SHP77 (cell line): ENCODE measurements at regions not wholly inside any gene's neighbourhood (a gene's known extent, or its start where the extent isn't known, plus 50 kb on each side); places are given as distances from the start of the nearest gene placed in this dataset.

Source experiments
- DNase-seq, 2 experiments: peaks; one replicate each; lab custom pipeline; 2025; lab: John Stamatoyannopoulos, UW

DNA sequence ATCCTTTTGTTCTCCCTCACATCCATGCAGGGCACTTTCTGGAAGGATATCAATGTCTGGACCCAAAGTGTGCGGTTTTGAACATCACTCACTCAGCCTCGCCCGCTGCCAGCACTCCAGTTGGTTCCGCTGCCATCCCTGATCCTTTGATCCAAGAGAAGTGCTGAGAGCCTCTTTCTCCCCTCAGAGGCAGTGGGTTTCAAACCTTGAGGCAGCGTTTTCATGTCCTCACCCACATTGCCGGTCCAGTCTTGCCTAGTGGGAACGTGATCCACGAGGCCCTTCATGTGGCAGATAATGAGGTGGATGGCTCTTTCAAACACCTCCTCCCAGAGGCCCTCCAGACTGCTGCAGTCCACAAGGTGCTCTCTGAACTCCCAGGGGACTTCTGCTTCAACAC is 122.2 kb downstream of the ACTL8 start:
- DNase-seq: no peak

DNA sequence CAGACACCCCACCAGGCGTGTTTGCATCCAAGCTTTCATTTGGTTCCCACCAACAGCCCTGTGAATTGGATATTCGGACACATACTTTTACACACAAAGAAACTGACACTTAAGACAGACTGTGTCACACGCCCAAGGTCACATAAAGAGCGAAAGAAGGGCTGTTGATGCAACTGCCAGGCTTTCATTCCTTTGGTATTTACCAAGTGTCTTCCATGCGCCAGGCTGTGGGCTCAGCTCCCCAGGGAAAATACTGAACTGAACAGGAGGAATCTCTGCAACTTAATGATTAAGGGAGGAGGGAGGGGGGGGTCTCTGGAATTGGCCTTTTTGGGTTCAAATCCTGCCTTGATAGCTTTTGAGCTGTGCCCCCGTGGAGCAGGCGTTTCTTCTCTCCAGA is 122.8 kb downstream of the ACTL8 start:
- DNase-seq: no peak

DNA sequence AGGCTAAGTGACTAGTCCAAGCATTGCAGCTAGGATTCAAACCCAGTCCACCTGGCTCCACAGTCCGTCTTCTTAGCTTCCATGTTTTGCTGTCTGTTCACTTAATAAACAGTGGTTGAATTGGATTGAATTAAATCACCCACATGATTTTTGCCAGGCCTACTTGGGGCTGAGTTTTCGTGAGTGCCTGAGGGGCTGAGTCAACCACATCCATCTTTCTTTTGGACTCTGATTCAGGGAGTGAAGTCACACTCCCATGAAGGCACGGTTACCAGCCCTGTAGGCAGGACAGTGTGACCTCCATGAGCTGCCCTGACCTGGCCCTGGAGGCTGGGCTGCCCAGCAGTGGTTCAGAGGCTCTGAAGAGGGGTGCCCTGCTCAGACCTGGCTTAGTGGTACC is 123.7 kb downstream of the ACTL8 start:
- DNase-seq: no peak

DNA sequence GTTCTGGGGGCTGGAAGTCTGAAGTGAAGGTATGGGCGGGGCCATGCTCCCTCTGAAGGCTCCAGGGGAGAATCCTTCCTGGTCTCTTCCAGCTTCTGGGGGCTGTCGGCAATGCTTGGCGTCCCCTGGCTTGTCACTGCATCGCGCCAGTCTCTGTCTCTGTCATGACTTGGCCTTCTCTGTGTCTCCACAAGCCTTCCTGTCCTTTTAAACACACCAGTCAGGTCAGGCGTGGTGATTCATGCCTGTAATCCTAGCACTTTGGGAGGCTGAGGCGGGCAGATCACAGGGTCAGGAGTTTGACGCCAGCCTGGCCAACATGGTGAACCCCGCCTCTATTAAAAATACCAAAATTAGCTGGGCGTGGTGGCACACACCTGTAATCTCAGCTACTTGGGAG is 125.3 kb downstream of the ACTL8 start:
- DNase-seq: no peak

DNA sequence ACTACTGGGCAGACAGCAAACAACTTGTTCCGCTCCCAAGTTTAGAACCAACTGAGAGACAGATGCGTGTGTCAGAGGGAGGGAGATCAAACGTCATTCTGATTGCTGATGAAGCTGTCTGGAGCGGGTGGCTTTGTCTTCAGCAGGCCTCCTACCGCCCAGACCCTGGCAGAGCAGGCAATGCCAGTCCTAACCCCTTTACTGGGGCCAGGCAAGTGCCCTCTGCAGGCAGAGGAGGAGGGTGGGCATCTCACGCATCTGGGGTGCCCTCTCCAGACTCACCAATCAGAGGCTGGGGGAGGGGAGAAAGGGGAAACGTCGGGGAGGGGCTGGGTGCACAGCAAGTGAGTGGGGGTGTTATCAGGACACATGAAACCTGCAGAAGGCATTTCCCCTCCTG is 126.6 kb downstream of the ACTL8 start:
- no peak for DNase-seq

DNA sequence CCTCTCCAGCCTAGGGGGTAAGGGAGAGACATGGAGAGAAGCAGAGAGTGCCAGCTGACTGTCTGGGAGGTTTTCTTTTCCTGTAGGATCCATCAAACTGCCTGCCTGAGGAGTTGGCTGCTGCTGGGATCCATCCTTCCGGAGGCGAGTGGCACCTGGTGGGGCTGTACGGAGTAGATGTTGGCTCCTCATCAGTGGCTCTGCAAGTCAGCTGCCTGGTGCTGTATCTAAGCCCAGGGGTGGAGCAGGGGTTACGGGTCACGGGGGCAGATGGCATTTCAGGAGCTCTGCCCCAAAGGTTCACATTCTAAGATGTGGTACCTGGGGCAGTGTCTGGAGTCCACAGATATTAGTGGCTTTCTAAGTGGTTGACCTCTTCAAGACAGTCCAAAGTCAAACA is 128.0 kb downstream of the ACTL8 start:
- no peak for DNase-seq

DNA sequence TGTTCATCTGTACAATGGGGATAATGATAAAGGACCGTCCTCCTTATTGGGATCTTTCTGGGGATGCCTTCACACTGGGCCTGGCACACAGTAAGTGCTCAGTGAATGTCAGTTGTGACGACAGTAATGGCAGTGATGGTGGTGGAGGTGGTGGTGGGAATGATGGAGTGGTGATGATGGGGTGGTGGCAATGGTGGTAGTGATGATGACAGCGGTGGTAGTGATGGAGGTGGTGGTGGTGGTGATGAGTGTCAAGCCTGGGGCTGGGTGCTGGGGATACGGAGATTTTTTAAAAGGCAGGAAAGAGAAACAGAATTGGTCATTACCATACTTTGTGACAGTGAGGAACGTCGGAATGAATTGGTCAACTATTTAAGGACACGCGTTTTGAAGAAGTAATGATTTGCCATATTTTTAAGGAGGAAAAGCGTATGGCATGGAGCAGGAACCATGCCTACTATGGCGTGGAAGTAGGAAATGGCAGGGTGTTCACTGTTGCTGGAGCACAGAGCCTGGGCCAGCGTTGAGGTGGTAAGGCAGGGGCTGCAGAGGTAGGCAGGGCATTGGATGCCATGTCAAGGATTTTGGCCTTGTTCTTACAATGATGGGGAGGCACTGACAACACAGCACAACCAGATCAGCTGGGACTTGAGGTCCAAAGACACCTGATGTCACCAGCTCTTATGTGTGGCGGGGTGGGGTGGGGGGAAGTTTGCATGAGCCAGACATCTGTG is 128.7 kb downstream of the ACTL8 start:
- no peak for DNase-seq

DNA sequence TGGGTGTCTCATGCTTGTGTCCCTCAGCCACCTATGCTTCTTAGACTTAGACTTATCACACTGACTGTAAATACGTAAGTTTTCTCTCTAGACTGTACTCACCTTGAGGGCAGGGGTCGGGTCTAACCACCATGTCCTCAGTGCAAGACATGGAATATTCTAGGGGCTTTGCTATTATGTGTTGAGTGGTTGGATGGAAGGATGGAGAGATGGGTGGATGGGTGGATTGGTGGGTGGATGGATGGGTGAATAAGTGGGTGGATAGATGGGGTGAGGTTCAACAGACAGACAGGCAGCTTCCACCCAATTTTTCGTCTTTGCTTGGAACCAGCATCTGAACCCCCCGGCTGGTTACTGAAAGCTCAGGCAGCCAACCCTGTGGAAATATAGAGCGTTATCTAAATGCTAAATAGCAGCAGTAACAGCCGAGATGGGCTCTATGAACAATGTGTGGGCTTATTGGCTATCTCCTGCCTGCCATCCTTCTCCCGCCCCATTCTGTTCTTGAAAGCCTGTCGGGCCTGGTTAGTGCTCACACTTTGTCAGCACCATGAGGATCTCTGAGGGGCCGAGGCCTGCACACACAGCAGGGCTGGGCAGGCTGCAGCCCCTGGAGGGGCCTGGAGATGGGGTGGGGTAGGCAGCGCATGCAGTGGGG is 130.7 kb downstream of the ACTL8 start:
- no peak for DNase-seq

DNA sequence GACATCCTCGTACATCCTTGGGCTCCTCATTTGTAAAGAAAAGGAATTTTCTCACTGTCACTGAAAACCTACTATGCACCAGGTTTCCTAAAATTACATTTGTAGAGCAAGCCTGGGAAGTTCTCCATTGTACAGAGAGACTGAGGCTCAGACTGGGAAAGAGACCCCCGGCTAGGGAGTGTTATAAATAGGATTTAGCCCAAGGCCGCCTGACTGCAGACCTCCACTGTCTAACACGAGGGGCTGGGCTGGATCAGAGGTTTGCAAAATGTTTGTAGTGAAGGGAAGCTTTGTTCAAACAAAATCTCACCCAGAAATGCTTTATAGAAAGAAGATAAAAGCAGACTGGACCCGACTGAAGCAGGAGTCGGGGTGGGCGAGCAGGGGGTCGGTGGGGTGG is 131.3 kb downstream of the ACTL8 start:
- DNase-seq: no peak

DNA sequence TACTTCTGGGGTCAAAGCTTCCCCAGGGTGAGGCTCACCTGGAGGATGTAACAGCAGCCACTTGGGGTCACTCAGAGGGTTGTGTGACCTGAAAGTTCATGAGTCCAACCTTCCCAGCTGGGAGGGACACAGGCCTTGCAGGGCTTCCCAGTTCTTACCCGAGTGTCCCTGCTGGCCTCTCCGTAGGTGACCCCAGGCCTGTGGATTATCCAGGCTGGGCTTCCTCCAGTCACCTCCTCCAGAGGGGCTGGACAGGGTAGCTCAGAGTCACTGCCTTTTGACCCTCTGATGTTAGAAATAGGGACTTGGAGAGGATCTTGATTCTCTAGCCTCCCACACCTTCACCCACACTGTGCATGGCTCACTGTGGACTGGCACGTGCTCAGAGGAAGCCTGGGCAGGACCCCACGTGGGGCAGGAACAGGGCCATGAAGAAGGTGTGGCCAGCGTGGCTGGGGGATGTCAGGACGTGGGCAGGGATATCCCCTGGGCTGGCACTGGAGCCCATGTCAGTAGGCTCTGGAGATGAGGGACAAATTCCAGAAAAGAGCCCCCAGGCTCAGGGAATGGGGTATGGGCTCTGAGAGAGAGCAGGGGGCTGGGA is 131.8 kb downstream of the ACTL8 start:
- DNase-seq: no peak

DNA sequence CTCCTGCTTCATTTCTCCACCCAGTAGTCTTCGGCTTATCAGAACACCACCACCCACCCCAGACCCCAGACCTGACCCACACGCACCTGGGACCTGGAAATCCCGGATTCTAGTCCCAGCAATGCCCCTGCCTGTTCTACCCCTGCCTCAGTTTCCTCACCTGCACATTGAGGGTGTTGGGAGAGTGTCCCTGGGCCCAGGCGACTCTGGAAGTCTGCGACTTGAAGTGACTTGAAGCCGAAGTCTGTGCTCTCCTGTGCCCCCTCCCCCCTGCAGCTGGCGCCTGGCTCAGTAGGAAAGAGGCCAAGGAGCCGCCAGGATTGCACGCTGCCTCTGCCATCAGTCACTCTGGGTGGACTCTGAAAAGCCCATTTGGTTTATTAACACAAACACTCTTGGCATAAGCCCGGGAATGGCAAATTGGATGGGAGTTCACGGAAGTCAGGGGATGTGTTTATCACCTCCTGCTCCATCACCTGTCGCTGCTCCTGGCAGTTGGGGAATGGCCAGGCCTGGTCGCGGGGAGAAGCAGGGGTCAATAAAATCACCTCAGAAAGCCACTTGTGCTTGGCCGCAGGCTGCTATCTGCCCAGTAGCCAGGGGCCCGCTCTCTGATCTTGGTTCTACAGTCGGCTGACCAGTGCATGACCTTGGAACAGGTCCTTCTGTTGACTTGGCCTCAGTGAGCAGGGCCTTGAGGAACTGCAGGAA is 132.7 kb downstream of the ACTL8 start:
- no peak for DNase-seq

DNA sequence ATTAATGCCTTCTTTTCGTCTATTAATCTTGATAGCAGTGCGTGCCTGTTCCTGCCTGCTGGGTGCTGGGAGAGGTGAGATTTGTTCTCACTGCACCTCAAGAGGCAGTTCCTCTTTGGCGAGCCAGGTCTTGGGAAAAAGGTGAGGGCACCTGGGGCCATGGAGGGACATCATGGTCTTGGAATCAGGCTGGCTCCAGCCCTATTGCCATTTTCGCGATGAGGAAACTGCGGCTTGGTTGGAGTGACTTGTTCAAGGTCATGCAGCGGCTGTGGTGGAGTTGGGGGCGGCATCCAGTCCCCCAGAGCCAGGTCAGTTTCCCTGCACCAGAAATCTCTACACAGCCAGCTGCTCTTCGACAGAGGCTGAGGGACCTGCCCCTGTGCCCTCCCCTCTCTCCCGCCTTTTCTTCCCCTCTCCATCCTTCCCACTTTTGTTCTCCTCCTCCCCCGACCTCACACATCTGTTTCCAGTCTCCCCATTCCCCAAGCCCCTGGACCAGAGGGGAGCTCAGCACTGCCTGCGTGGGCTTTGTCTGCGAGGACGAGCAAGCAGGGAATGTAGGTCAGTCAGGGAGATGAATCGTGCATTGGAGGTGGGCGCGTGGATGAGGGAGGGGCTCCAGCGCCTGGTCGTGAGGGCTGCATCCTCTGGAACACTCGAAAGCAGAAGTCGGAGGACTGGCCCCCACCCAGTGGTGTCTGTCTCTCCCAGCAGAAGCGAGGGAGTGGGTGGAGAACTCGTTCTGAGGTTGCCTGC is 135.1 kb downstream of the ACTL8 start:
- DNase-seq: no peak

DNA sequence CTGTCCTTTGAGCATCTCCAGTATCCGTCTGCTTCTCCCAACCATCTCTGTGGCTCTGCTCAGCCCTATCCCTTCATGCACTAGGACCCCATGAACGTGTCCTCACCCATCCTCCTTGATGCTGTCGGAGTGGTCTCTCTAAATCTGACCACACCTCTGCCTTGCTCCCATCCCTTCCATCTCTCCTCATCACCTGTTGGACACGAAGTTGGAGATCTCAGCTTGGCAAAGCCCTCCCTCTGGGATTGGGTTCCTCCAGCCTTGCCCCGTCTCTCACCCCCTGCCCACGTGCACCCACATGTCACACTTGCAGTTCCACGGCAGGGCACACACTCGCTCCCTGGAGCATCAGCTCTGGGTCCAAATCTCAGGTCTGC is 135.7 kb downstream of the ACTL8 start:
- DNase-seq: no peak

DNA sequence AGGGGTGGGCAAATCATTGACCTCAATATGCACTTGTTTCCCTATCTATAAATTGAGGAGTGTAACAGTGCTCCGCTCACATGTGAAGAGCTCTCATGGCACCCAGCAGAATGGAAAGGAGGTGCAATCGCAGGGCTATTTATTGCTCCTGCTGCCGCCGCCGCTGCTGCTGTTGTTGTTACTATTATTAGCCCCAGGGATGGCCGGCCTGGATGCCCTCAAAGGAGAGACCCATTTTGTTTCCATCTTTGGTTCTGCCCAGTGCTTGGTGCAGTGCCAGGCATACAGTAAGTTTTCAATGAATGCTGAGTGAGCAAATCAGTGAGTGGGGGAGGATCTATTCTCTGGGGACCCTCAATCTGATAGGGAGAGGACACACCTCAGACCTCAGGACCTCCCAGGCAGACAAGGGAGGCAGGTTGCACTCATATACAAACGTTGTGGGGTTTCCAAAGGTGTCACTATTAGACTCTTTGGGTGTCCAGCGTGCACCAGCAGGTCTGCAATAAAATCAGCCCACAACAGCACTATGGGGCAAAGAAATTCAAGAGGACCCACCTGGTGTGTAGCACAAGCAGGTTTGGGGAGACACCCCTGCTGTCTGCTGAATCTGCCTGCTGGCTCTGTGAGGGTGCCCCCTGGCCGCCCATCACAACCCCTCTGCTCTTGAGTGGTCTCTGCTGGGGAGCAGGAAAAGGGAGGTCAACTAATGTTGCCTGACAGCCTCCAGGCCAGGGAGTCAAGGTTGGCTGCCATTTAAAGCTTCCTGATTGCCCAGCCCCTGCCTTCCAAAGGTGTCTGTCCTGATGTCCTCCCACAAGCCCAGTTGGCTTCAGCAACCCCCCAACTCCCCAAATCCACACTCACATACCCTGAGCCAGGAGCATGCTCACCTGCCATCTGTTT is 136.3 kb downstream of the ACTL8 start:
- DNase-seq: no peak

DNA sequence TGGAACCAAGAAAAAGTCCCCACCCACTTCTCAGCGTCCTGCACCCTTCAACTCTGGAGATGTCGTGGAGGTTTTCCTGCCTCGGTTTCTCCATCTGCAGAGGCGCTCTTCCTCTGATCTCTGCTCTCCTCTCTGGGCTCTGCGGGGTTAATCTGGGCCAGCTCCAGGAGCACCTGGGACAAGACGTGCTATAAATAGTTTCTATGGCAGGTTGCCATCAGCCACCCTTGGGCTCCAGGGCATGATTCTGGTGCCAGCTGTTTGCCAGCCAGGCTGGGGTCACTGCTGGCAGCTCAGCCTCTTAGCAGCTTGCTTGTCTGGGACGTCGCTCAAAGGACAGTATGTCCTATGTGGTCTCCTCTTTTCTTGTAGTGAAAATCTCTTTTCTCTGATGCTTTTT is 137.1 kb downstream of the ACTL8 start:
- no peak for DNase-seq

DNA sequence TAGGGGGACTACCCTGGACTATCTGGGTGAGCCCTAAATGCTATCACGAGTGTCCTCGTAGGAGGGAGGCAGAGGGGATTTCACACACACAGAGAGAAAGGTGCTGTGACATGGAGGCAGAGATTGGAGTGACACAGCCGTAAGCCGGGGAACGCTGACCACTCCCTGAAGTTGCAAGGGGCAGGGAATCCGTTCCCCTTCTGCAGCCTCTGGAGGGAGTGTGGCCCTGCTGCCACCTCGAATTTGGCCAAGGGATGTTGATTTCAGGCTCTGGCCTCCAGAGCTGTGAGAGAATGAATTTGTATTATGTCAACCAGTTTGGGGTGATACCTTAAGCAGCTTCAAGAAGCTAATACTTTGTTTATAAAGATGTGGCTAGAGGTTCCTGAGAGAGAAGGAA is 137.7 kb downstream of the ACTL8 start:
- no peak for DNase-seq

DNA sequence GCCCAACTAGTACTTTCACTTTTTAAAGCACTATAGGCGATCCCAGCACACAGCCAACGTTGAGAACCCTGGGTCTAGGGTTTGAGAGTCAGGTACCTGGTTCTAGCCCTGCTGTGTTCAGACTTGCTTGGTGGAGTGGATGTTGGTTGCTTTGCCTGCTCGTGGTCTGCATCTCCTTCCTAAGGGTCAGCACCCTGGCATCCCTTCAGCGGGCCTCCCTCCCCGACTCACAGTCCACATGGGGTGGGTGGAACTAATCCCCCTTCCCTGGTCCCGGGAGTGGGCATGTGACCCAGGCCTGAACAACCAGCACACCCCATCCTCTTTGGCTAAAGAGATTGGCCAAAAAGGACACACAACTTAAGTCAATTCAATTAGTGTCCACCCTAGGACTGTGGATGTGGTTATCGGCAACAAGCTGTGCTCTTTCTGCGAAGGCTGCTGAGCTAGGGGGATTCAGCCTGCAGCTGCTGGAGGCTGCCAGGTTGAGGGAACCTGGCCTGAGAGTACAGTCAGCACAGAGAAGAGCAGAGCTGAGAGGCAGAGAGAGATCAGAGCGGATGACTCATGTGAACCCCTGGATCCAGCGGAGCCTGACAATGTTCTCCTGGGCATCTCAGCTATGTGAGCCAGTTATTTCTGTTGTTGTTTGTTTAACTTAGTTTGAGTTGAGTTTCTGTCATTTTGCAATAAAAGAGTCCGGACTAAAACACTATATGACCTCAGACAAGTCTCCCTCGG is 138.9 kb downstream of the ACTL8 start:
- DNase-seq: no peak

DNA sequence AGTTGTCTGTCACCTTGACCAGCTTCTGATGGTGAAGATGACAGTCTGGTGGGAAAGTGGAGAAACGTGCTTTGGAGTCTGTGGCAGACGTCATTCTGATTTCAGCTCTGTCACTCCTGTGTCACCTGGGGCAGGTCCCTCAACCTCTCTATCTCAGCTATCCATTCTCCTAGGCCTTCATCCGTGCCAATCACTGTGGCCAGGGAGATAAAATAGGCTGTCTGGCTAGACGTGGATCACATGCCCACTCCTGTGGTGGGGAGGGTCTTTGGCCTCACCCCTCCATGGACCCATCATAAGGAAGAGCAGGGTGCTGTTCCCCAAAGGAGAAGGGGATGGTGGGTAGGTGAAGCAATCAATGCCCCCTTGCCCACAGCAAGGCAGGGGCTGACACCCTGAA is 140.3 kb downstream of the ACTL8 start:
- DNase-seq: no peak

DNA sequence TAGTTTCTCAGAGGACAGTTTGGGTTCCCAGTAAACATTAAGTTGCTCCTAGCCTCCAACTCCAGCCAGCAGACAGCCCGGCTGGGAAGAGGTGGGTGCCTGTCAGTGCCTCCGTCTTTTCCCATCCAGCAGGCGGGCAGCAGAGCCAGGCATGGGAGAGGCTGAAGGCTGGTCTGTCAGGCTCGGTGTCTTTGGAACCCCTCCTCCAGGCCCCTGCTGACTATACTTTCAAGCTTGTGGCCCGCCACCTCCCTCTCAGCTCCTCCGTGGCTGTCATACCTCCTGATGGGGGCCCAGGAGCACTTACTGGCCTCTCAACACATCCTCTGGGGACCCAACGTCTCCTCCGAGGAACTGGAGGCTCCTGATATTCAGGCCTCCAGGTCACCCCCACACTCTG is 140.9 kb downstream of the ACTL8 start:
- no peak for DNase-seq

DNA sequence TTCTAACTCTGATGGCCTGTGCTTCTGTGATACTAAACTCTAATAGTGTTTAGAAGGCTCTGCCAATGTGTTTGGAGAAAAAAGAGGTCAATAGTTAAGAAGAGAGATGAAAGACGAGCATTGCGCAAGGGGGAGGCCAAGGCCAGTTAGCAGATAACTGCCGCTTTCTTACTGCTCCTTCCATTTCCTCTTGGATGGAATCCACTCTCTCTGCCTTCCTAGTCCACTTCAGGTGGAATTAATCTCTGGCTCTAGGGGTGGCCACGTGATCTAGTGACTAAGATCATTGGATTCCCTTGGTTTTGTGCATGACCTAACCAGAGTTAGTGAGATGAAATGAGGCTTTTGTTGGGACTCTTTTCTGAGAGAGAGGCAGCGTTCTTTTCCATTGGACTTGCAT is 148.3 kb downstream of the ACTL8 start:
- no peak for DNase-seq

DNA sequence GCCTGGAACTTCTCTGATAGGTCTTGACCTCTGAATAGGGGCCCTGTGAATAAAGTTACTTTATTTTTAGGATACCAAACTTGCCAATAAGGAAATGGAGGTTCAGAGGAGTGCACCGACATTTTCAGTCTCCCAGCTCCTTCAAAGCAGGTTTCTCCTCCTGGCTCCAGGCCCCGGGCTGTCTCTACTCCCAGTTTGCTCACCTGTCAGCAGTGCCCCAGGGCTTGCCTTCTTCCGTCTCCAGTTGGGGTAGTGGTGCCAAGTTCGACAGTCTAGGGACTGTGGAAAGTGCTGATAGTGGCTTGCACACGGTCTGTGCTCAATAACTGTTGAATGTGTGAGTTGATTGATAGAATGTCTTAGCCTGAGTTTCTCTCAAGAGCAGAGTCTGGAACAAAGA is 149.2 kb downstream of the ACTL8 start:
- no peak for DNase-seq
